ENCODE measurements at regions not wholly inside any gene's neighbourhood (a gene's known extent, or its start where the extent isn't known, plus 50 kb on each side); places are given as distances from the start of the nearest gene placed in this dataset.

DNA sequence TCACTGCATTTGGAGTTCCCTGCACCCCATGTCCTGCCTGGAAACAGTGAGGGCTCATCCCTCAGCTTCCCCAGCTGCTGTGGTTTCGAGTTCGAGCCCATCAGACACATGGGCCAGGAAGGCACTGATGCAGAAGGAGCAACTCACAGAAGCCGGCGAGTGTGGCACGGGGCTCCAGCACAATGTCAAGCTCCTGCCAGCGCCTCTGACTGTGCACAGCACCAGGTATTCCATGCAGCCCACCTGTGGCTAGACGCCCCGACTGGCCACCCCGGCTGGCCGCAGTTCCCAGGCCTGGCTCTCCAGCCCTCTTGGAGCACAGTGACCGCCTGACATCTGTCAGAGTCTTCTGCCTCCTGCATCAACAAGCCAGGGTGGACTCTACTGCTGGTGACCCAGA, 419.4 kb downstream of the SHANK2 start:
- TF ChIP-seq, protein P1, sequence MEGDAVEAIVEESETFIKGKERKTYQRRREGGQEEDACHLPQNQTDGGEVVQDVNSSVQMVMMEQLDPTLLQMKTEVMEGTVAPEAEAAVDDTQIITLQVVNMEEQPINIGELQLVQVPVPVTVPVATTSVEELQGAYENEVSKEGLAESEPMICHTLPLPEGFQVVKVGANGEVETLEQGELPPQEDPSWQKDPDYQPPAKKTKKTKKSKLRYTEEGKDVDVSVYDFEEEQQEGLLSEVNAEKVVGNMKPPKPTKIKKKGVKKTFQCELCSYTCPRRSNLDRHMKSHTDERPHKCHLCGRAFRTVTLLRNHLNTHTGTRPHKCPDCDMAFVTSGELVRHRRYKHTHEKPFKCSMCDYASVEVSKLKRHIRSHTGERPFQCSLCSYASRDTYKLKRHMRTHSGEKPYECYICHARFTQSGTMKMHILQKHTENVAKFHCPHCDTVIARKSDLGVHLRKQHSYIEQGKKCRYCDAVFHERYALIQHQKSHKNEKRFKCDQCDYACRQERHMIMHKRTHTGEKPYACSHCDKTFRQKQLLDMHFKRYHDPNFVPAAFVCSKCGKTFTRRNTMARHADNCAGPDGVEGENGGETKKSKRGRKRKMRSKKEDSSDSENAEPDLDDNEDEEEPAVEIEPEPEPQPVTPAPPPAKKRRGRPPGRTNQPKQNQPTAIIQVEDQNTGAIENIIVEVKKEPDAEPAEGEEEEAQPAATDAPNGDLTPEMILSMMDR (IDR thresholded peaks at IDR 0.05; ENCODE audit: insufficient read depth, low read depth, low read length), result no peak
- TF ChIP-seq EZH2 (IDR thresholded peaks at IDR 0.05; ENCODE audit: insufficient read depth, low read length), result no peak
